Spleen (tissue), 11 donors: ENCODE measurements at regions not wholly inside any gene's neighbourhood (a gene's known extent, or its start where the extent isn't known, plus 50 kb on each side); places are given as distances from the start of the nearest gene placed in this dataset.

ENCODE experiments used
- DNase-seq: peaks from one replicate; pipeline ENCODE4 v3.0.0-alpha.2; 2020
- H3K27ac ChIP-seq, 8 donors: fragments of 200-600 bp; sonication (generic) in 7 of 8; 1 replicate in 4 of 8; 2 replicates in 4 of 8; pipeline versions ENCODE4 v1.5.0 to v1.8.0; 2016 to 2021; ENCODE audit warnings: inconsistent platforms in 4 of 8, mild to moderate bottlenecking in 4 of 8, moderate library complexity in 1 of 8
- H3K27me3 ChIP-seq, 7 donors: fragments of 200-600 bp; sonication (generic) in 6 of 7; replicated peaks in 1 of 7; 1 replicate in 4 of 7; 2 replicates in 3 of 7; pipeline versions ENCODE4 v1.5.0 to v1.8.0; 2016 to 2021; ENCODE audit warnings: inconsistent platforms in 3 of 7, mild to moderate bottlenecking in 1 of 7
- H3K36me3 ChIP-seq, 6 donors: fragments of 200-600 bp; sonication (generic) in 5 of 6; 1 replicate in 4 of 6; 2 replicates in 2 of 6; pipeline versions ENCODE4 v1.5.0 to v1.8.0; 2016 to 2021; ENCODE audit warnings: inconsistent platforms in 2 of 6
- H3K4me1 ChIP-seq, 6 donors: fragments of 200-600 bp; sonication (generic) in 5 of 6; 1 replicate in 3 of 6; 2 replicates in 3 of 6; pipeline versions ENCODE4 v1.5.0 to v1.8.0; 2016 to 2021; ENCODE audit warnings: inconsistent platforms in 3 of 6
- H3K4me3 ChIP-seq, 8 donors: fragments of 200-600 bp; sonication (generic) in 7 of 8; 1 replicate in 4 of 8; 2 replicates in 4 of 8; pipeline versions ENCODE4 v1.5.0 to v1.8.0; 2016 to 2021; ENCODE audit warnings: inconsistent platforms in 4 of 8, mild to moderate bottlenecking in 4 of 8, moderate library complexity in 2 of 8
- H3K9me3 ChIP-seq, 8 donors: fragments of 200-600 bp; sonication (generic) in 7 of 8; 1 replicate in 4 of 8; 2 replicates in 4 of 8; pipeline versions ENCODE4 v1.5.0 to v1.8.0; 2016 to 2021; ENCODE audit warnings: inconsistent platforms in 4 of 8
- POLR2A ChIP-seq, 3 donors: fragments of 450-650 bp; IDR thresholded peaks; one replicate each; pipeline ENCODE4 v1.5.1; 2017; ENCODE audit warnings: antibody characterized with exemption in 3 of 3, mild to moderate bottlenecking in 1 of 3
- POLR2AphosphoS5 ChIP-seq, 3 donors: sonication (generic); formaldehyde crosslinking; IDR thresholded peaks; one replicate each; pipeline ENCODE4 v1.5.1; 2017; ENCODE audit warnings: antibody characterized with exemption in 3 of 3
- WGBS, 5 donors: extraction: QIAGEN DNeasy Blood & Tissue Kit in 3 of 5; methylation state at CpG; one replicate each; pipeline versions ENCODE4 v1.1.5 to v1.1.7; 2013 to 2018; 5-methylcytosine and 5-hydroxymethylcytosine counted together
- intact Hi-C: fragments of 100-400 bp; cut with DNase I; formaldehyde crosslinking; loops from one replicate; pipeline ENCODE4 v1.15.0; 2023; ENCODE audit warnings: low total_unique reads
- TF ChIP-seq, protein P1 (sequence below), 11 experiments: fragments of 200-600 bp in 7 of 11; fragments of 450-650 bp in 4 of 11; sonication (generic) in 4 of 11; IDR thresholded peaks in 8 of 11; conservative IDR thresholded peaks in 3 of 11; 1 replicate in 7 of 11; 2 replicates in 4 of 11; pipeline versions ENCODE4 v1.4.0 to v1.8.0; 2016 to 2021; ENCODE audit warnings: antibody characterized with exemption in 11 of 11, inconsistent platforms in 4 of 11, mild to moderate bottlenecking in 1 of 11
- donor health status: healthy with polysubstance abuse.
- donor health status: DM: no; HTN: no; CAD: no; lungs with moderate emphysema.
- donor health status: DM: no; HTN: no; CAD: no.
- donor health status: Bipolar disorder and iron deficiency.
- donor health status: healthy.
- donor health status: DM: no; HTN: no; CAD: no.
- donor health status: DM: yes; HTN: yes; CAD: no.

DNA sequence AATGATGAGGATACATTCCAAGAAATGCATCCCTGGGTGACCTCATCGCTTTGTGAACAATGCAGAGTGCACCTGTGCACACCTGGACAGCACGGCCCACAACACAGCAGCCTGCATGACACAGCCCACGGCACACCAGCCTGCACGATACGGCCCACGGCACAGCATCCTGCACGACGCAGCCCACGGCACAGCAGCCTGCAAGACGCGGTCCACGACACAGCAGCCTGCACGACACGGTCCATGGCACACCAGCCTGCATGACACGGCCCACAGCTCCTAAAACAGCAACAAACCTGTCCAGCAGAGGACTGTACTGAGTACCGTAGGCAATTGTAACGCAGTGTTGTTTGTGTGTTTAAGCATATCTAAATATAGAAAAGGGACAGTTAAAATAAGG is 134.7 kb upstream of the PPP2R2D start:
- intact Hi-C loops: no loop called here
- no peak overlapping the region for H3K27ac ChIP-seq
- peak; percentile 64 for DNase-seq

DNA sequence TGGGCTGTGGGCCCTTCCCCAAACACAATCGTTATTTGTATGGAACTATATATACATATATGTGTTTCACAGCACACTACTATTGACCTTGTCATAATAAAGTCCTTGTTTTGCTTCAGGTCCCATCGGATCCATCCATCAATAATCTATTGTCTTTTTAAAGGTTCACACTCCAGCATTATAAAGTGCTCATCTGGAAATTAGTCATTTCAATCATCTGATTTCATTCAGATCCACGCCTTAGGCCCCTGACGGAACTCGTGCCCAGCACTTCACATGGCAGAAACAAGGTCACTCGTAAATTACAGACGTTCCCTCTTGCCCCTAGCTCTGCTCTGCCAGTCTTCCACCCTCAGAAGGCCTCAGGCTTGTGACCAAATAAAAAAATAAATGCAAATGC is 133.1 kb upstream of the PPP2R2D start:
- no peak for TF ChIP-seq POLR2A (IDR thresholded peaks at IDR 0.05)
- TF ChIP-seq, protein P1, sequence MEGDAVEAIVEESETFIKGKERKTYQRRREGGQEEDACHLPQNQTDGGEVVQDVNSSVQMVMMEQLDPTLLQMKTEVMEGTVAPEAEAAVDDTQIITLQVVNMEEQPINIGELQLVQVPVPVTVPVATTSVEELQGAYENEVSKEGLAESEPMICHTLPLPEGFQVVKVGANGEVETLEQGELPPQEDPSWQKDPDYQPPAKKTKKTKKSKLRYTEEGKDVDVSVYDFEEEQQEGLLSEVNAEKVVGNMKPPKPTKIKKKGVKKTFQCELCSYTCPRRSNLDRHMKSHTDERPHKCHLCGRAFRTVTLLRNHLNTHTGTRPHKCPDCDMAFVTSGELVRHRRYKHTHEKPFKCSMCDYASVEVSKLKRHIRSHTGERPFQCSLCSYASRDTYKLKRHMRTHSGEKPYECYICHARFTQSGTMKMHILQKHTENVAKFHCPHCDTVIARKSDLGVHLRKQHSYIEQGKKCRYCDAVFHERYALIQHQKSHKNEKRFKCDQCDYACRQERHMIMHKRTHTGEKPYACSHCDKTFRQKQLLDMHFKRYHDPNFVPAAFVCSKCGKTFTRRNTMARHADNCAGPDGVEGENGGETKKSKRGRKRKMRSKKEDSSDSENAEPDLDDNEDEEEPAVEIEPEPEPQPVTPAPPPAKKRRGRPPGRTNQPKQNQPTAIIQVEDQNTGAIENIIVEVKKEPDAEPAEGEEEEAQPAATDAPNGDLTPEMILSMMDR (IDR thresholded peaks at IDR 0.05 in 8 of 11, conservative IDR thresholded peaks at IDR 0.05 in 3 of 11): no peak
- no peak for TF ChIP-seq POLR2AphosphoS5 (IDR thresholded peaks at IDR 0.05)
- Histone ChIP-seq H3K4me3 (no peak overlapping the region), H3K27ac (no peak overlapping the region), H3K36me3 (no peaks in the 10 kb centered on the region), H3K27me3 (peaks cover 0 to 31% (median 0%) of the 10 kb centered on the region in 7 donors), H3K9me3 (no peaks in the 10 kb centered on the region), H3K4me1 (no peaks in the 10 kb centered on the region)
- DNase-seq: no peak
- intact Hi-C loops: no loop called here
- WGBS, 5 donors: 81 to 91% (median 83%) methylated on average over 7 of the region's 7 CpGs

More for the DNA sequence above, 134.7 kb upstream of the PPP2R2D start:
- WGBS, 5 donors: 57 to 84% (median 71%) methylated on average over 7 to 17 of the region's 17 CpGs
- Histone ChIP-seq H3K36me3 (no peaks in the 10 kb centered on the region), H3K4me1 (no peaks in the 10 kb centered on the region), H3K4me3 (no peak overlapping the region), H3K27me3 (peaks cover 0 to 24% (median 0%) of the 10 kb centered on the region in 7 donors), H3K9me3 (no peaks in the 10 kb centered on the region)
- TF ChIP-seq POLR2AphosphoS5 (IDR thresholded peaks at IDR 0.05): no peak
- no peak for TF ChIP-seq POLR2A (IDR thresholded peaks at IDR 0.05)
- TF ChIP-seq, protein P1 (IDR thresholded peaks at IDR 0.05 in 8 of 11, conservative IDR thresholded peaks at IDR 0.05 in 3 of 11): no peak

DNA sequence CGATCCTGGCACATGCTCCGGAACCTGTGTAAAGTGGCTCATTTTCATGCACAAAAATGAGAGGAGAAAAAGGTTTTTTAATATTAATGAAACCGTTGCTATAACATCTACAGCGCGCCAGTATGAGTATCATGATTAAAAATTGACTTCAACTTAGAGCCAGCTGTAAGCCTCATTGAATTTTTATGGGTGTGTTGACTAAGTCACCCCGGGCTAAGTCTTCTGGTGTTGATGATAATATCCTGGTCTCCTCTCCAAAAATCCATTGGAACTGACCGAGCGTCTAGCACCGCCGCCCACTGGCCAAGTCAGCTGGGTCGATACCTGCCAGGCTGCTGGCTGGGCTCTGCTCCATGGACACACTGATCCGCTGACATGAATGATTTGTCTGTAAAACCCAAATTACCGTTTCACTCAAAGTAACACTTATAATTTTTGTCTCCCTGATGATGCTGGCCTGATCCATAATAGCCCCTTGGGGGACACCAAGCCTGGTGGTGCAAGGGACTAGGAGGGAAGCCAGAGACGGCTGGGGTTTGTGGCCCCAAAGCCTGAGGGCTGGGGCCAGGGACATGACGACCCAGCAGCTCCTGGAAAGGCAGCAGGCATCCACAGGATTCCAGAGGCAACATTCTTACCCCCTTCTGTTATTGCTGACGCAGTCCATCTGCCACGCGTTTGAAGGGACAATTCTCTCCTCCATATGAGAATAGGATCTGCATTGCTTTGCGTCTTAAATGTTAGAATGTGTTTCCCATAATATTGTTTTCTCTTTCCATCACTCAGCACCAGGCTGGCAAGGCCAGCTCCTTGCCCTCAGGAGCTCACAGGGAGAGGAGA is 131.0 kb upstream of the PPP2R2D start:
- 78 to 86% (median 80%) methylated on average over 19 of the region's 19 CpGs for WGBS, 5 donors
- H3K9me3 ChIP-seq: no peaks in the 10 kb centered on the region

More for the DNA sequence above, 131.0 kb upstream of the PPP2R2D start:
- no peak overlapping the region for H3K27ac ChIP-seq
- H3K36me3 ChIP-seq: no peaks in the 10 kb centered on the region
- TF ChIP-seq, protein P1 (IDR thresholded peaks at IDR 0.05 in 8 of 11, conservative IDR thresholded peaks at IDR 0.05 in 3 of 11): no peak
- no peak for TF ChIP-seq POLR2AphosphoS5 (IDR thresholded peaks at IDR 0.05)
- no peak for TF ChIP-seq POLR2A (IDR thresholded peaks at IDR 0.05)
- H3K27me3 ChIP-seq: peaks cover 0 to 19% (median 0%) of the 10 kb centered on the region in 7 donors
- no peak for DNase-seq
- H3K4me3 ChIP-seq: no peak overlapping the region
- intact Hi-C loops: no loop called here
- no peaks in the 10 kb centered on the region for H3K4me1 ChIP-seq
